ENCODE measurements at regions not wholly inside any gene's neighbourhood (a gene's known extent, or its start where the extent isn't known, plus 50 kb on each side); places are given as distances from the start of the nearest gene placed in this dataset.

- H3K27me3 ChIP-seq (ENCODE audit: control insufficient read depth, insufficient read depth, low read length): peaks cover 9% of the 10 kb centered on the region
- no peaks in the 10 kb centered on the region for H3K36me3 ChIP-seq (ENCODE audit: control insufficient read depth, insufficient read depth, low read length)
- DNase-seq (ENCODE audit: low read depth): no peak
- H3K4me3 ChIP-seq (ENCODE audit: low read depth, low read length): no peak overlapping the region
- no peak for TF ChIP-seq CTCF (IDR thresholded peaks at IDR 0.05; ENCODE audit: insufficient read depth, low read length, poor library complexity, severe bottlenecking)
Observed at GRCh38 chr17:83177611-83178532, 98.5 kb downstream of the METRNL start.

- no peak for DNase-seq (ENCODE audit: low read depth)
- H3K4me3 ChIP-seq (ENCODE audit: low read depth, low read length): no peak overlapping the region
- H3K36me3 ChIP-seq (ENCODE audit: control insufficient read depth, insufficient read depth, low read length): no peaks in the 10 kb centered on the region
- TF ChIP-seq CTCF (IDR thresholded peaks at IDR 0.05; ENCODE audit: insufficient read depth, low read length, poor library complexity, severe bottlenecking): no peak
- peaks cover 9% of the 10 kb centered on the region for H3K27me3 ChIP-seq (ENCODE audit: control insufficient read depth, insufficient read depth, low read length)
Observed at GRCh38 chr17:83178533-83179304, 99.3 kb downstream of the METRNL start.

GRCh38 chr17:83179374-83179773 lies 100.0 kb downstream of the METRNL start:
- Histone ChIP-seq H3K27me3 (ENCODE audit: control insufficient read depth, insufficient read depth, low read length) (peaks cover 11% of the 10 kb centered on the region), H3K4me3 (ENCODE audit: low read depth, low read length) (no peak overlapping the region), H3K36me3 (ENCODE audit: control insufficient read depth, insufficient read depth, low read length) (no peaks in the 10 kb centered on the region)
- no peak for TF ChIP-seq CTCF (IDR thresholded peaks at IDR 0.05; ENCODE audit: insufficient read depth, low read length, poor library complexity, severe bottlenecking)
- no peak for DNase-seq (ENCODE audit: low read depth)

GRCh38 chr17:83179811-83180210 lies 100.4 kb downstream of the METRNL start:
- TF ChIP-seq CTCF (IDR thresholded peaks at IDR 0.05; ENCODE audit: insufficient read depth, low read length, poor library complexity, severe bottlenecking): no peak
- Histone ChIP-seq H3K36me3 (ENCODE audit: control insufficient read depth, insufficient read depth, low read length) (no peaks in the 10 kb centered on the region), H3K4me3 (ENCODE audit: low read depth, low read length) (no peak overlapping the region), H3K27me3 (ENCODE audit: control insufficient read depth, insufficient read depth, low read length) (peaks cover 11% of the 10 kb centered on the region)
- no peak for DNase-seq (ENCODE audit: low read depth)

GRCh38 chr17:83180264-83180995 lies 101.0 kb downstream of the METRNL start:
- TF ChIP-seq CTCF (IDR thresholded peaks at IDR 0.05; ENCODE audit: insufficient read depth, low read length, poor library complexity, severe bottlenecking): no peak
- H3K27me3 ChIP-seq (ENCODE audit: control insufficient read depth, insufficient read depth, low read length): peaks cover 9% of the 10 kb centered on the region
- H3K4me3 ChIP-seq (ENCODE audit: low read depth, low read length): no peak overlapping the region
- H3K36me3 ChIP-seq (ENCODE audit: control insufficient read depth, insufficient read depth, low read length): no peaks in the 10 kb centered on the region
- DNase-seq (ENCODE audit: low read depth): no peak

All from kidney epithelial cell (primary cell).